Mesodermal cell (in vitro differentiated cells): ENCODE measurements at regions not wholly inside any gene's neighbourhood (a gene's known extent, or its start where the extent isn't known, plus 50 kb on each side); places are given as distances from the start of the nearest gene placed in this dataset.

Experiments
- H3K27ac ChIP-seq: 2 replicates; pipeline ENCODE4 v1.7.0; 2013; ENCODE audit warnings: mild to moderate bottlenecking, low read depth, low read length, moderate library complexity; ENCODE audit not compliant: severe bottlenecking
- H3K36me3 ChIP-seq: 2 replicates; pipeline ENCODE4 v1.7.1; 2013; ENCODE audit warnings: mild to moderate bottlenecking, low read length, moderate library complexity; ENCODE audit not compliant: control insufficient read depth, insufficient read depth
- H3K4me1 ChIP-seq: one replicate; pipeline ENCODE4 v1.7.1; 2013; ENCODE audit warnings: mild to moderate bottlenecking, low read length; ENCODE audit not compliant: insufficient read depth, control insufficient read depth, poor library complexity, severe bottlenecking
- H3K4me3 ChIP-seq: 2 replicates; pipeline ENCODE4 v1.7.0; 2013; ENCODE audit warnings: low read length, control low read depth, mild to moderate bottlenecking; ENCODE audit not compliant: insufficient read depth, poor library complexity, severe bottlenecking; ENCODE audit errors: extremely low read depth
- H3K9me3 ChIP-seq: 2 replicates; pipeline ENCODE4 v1.7.1; 2013; ENCODE audit warnings: mild to moderate bottlenecking, low read length, moderate library complexity; ENCODE audit not compliant: control insufficient read depth
- WGBS, 2 experiments: methylation state at CpG; one replicate each; pipeline ENCODE4 v1.1.5; 2013; ENCODE audit warnings: missing lambda C conversion rate in 2 of 2; ENCODE audit not compliant: insufficient coverage in 2 of 2; 5-methylcytosine and 5-hydroxymethylcytosine counted together

- H3K4me3 ChIP-seq, result no peak overlapping the region
- 82 to 93% methylated on average over 2 of the region's 2 CpGs for WGBS, 2 experiments
- no peaks in the 10 kb centered on the region for H3K9me3 ChIP-seq
- H3K36me3 ChIP-seq, result no peaks in the 10 kb centered on the region
- H3K4me1 ChIP-seq, result peaks cover 4% of the 10 kb centered on the region
- H3K27ac ChIP-seq, result no peak overlapping the region
These were observed 414.3 kb downstream of the SETD4 start for GRCh38 chr21:35645991-35646390.

GRCh38 chr21:35644523-35644922, 415.8 kb downstream of the SETD4 start:
- WGBS, 2 experiments, result 100% methylated on average over 2 of the region's 2 CpGs
- Histone ChIP-seq H3K27ac (no peak overlapping the region), H3K36me3 (no peaks in the 10 kb centered on the region), H3K9me3 (no peaks in the 10 kb centered on the region), H3K4me3 (no peak overlapping the region), H3K4me1 (peaks cover 4% of the 10 kb centered on the region)

- Histone ChIP-seq H3K9me3 (no peaks in the 10 kb centered on the region), H3K36me3 (no peaks in the 10 kb centered on the region), H3K4me1 (no peaks in the 10 kb centered on the region), H3K4me3 (no peak overlapping the region), H3K27ac (no peak overlapping the region)
- WGBS, 2 experiments, result 67 to 83% methylated on average over 1 to 4 of the region's 4 CpGs
These were observed 417.1 kb downstream of the SETD4 start for GRCh38 chr21:35643176-35643575.

GRCh38 chr21:35641271-35642016, 418.9 kb downstream of the SETD4 start:
- 95 to 100% methylated on average over 2 to 4 of the region's 4 CpGs for WGBS, 2 experiments
- Histone ChIP-seq H3K9me3 (no peaks in the 10 kb centered on the region), H3K4me1 (no peaks in the 10 kb centered on the region), H3K36me3 (no peaks in the 10 kb centered on the region), H3K27ac (no peak overlapping the region), H3K4me3 (no peak overlapping the region)

GRCh38 chr21:35637431-35637830, 422.9 kb downstream of the SETD4 start:
- H3K9me3 ChIP-seq, result no peaks in the 10 kb centered on the region
- H3K4me1 ChIP-seq, result no peaks in the 10 kb centered on the region
- WGBS, 2 experiments, result 85 to 100% methylated on average over 1 to 2 of the region's 2 CpGs
- H3K4me3 ChIP-seq, result no peak overlapping the region
- no peak overlapping the region for H3K27ac ChIP-seq
- H3K36me3 ChIP-seq, result no peaks in the 10 kb centered on the region

- Histone ChIP-seq H3K27ac (no peak overlapping the region), H3K4me3 (no peak overlapping the region), H3K4me1 (no peaks in the 10 kb centered on the region), H3K9me3 (no peaks in the 10 kb centered on the region), H3K36me3 (no peaks in the 10 kb centered on the region)
- no CpG with 5 or more reads among the region's 1 CpG for WGBS, 2 experiments
These were observed 424.3 kb downstream of the SETD4 start for GRCh38 chr21:35635994-35636393.

GRCh38 chr21:35635261-35635660, 425.1 kb downstream of the SETD4 start:
- WGBS, 2 experiments, result 91 to 100% methylated on average over 1 of the region's 2 CpGs
- H3K4me1 ChIP-seq, result no peaks in the 10 kb centered on the region
- H3K36me3 ChIP-seq, result no peaks in the 10 kb centered on the region

GRCh38 chr21:35633501-35633900, 426.8 kb downstream of the SETD4 start:
- Histone ChIP-seq H3K4me1 (peaks cover 3% of the 10 kb centered on the region), H3K36me3 (no peaks in the 10 kb centered on the region), H3K27ac (no peak overlapping the region), H3K9me3 (no peaks in the 10 kb centered on the region), H3K4me3 (no peak overlapping the region)
- 95 to 96% methylated on average over 4 to 8 of the region's 9 CpGs for WGBS, 2 experiments

More at GRCh38 chr21:35635261-35635660, 425.1 kb downstream of the SETD4 start:
- no peak overlapping the region for H3K4me3 ChIP-seq
- no peaks in the 10 kb centered on the region for H3K9me3 ChIP-seq
- H3K27ac ChIP-seq, result no peak overlapping the region

GRCh38 chr21:35632711-35633110, 427.6 kb downstream of the SETD4 start:
- Histone ChIP-seq H3K27ac (no peak overlapping the region), H3K4me3 (no peak overlapping the region), H3K9me3 (no peaks in the 10 kb centered on the region), H3K36me3 (no peaks in the 10 kb centered on the region), H3K4me1 (peaks cover 9% of the 10 kb centered on the region)
- WGBS, 2 experiments, result 86 to 100% methylated on average over 2 to 4 of the region's 5 CpGs

- no peaks in the 10 kb centered on the region for H3K36me3 ChIP-seq
- H3K4me3 ChIP-seq, result no peak overlapping the region
- no peak overlapping the region for H3K27ac ChIP-seq
- peaks cover 9% of the 10 kb centered on the region for H3K4me1 ChIP-seq
- H3K9me3 ChIP-seq, result no peaks in the 10 kb centered on the region
- 76 to 89% methylated on average over 2 to 3 of the region's 3 CpGs for WGBS, 2 experiments
These were observed 432.0 kb downstream of the SETD4 start for GRCh38 chr21:35628316-35628715.

GRCh38 chr21:35627462-35627861, 432.9 kb downstream of the SETD4 start:
- Histone ChIP-seq H3K36me3 (no peaks in the 10 kb centered on the region), H3K27ac (no peak overlapping the region), H3K9me3 (no peaks in the 10 kb centered on the region), H3K4me3 (no peak overlapping the region), H3K4me1 (peaks cover 9% of the 10 kb centered on the region)
- 100% methylated on average over 1 of the region's 4 CpGs for WGBS, 2 experiments
